CD4-positive, alpha-beta T cell (primary cell): ENCODE measurements at regions not wholly inside any gene's neighbourhood (a gene's known extent, or its start where the extent isn't known, plus 50 kb on each side); places are given as distances from the start of the nearest gene placed in this dataset.

Source experiments
- ATAC-seq: fragments of 200-7000 bp; cut with Tn5 transposase; one replicate; pipeline ENCODE4 v1.10.0; 2022; ENCODE audit warnings: mild to moderate bottlenecking; ENCODE audit not compliant: poor library complexity
- CTCF ChIA-PET: fragments of 350-600 bp; sonication (Branson Sonifier 250); formaldehyde crosslinking; loops from one replicate; lab custom pipeline; 2021; ENCODE audit warnings: antibody characterized with exemption, inconsistent platforms; lab: Charles Lee
- POLR2A ChIA-PET: fragments of 350-600 bp; sonication (Branson Sonifier 250); formaldehyde crosslinking; loops from one replicate; lab custom pipeline; 2021; ENCODE audit warnings: antibody characterized with exemption, inconsistent platforms; lab: Charles Lee
- DNase-seq, 14 experiments: peaks; one replicate each; pipeline ENCODE4 v3.0.0-alpha.2; 2013 to 2020; ENCODE audit warnings: mixed read lengths in 2 of 14
- H3K27ac ChIP-seq, 2 donors: one replicate each; pipeline versions ENCODE4 v1.5.1 to v1.7.0; 2013; ENCODE audit warnings: low read length in 2 of 2, low read depth in 1 of 2, mild to moderate bottlenecking in 1 of 2
- H3K27me3 ChIP-seq, 2 experiments: 1 replicate in 1 of 2; 2 replicates in 1 of 2; pipeline versions ENCODE4 v1.6.1 to v1.7.0; 2013; ENCODE audit warnings: low read length in 2 of 2, control low read depth in 1 of 2, mild to moderate bottlenecking in 1 of 2, moderate library complexity in 1 of 2; ENCODE audit not compliant: insufficient read depth in 2 of 2, control insufficient read depth in 1 of 2
- H3K36me3 ChIP-seq: one replicate; pipeline ENCODE4 v1.6.1; 2013; ENCODE audit warnings: low read length, control low read depth; ENCODE audit not compliant: insufficient read depth
- H3K4me1 ChIP-seq: one replicate; pipeline ENCODE4 v1.6.1; 2013; ENCODE audit warnings: low read length, control low read depth; ENCODE audit not compliant: insufficient read depth
- H3K4me3 ChIP-seq: one replicate; pipeline ENCODE4 v1.5.1; 2013; ENCODE audit warnings: mild to moderate bottlenecking, low read length, moderate library complexity
- H3K9me3 ChIP-seq, 2 experiments: 1 replicate in 1 of 2; 2 replicates in 1 of 2; pipeline versions ENCODE4 v1.6.1 to v1.7.0; 2013; ENCODE audit warnings: low read length in 2 of 2, mild to moderate bottlenecking in 2 of 2, control low read depth in 1 of 2, moderate library complexity in 1 of 2; ENCODE audit not compliant: control insufficient read depth in 1 of 2, insufficient read depth in 1 of 2
- H3K27ac Mint-ChIP-seq: one replicate; pipeline ENCODE4 v1.8.0; 2020; ENCODE audit warnings: mixed read lengths
- H3K27me3 Mint-ChIP-seq: one replicate; pipeline ENCODE4 v1.8.0; 2021; ENCODE audit warnings: mixed read lengths
- H3K36me3 Mint-ChIP-seq: one replicate; pipeline ENCODE4 v1.8.0; 2021; ENCODE audit warnings: low read depth, mixed read lengths
- H3K4me1 Mint-ChIP-seq: one replicate; pipeline ENCODE4 v1.8.0; 2021; ENCODE audit warnings: low read depth, mixed read lengths
- H3K4me3 Mint-ChIP-seq: one replicate; pipeline ENCODE4 v1.8.0; 2020; ENCODE audit warnings: mild to moderate bottlenecking, mixed read lengths
- H3K9me3 Mint-ChIP-seq: one replicate; pipeline ENCODE4 v1.8.0; 2020; ENCODE audit warnings: mixed read lengths
- intact Hi-C, 2 experiments: fragments of 100-400 bp; cut with DNase I in 1 of 2; cut with micrococcal nuclease in 1 of 2; formaldehyde crosslinking; loops; one replicate each; pipeline versions ENCODE4 v1.15.1 to v1.9.0; 2023 to 2025; cut with DNase I, micrococcal nuclease
- TF ChIP-seq, protein P1 (sequence below): fragments of 200-600 bp; IDR thresholded peaks from one replicate; pipeline ENCODE4 v1.8.0; 2022; ENCODE audit warnings: antibody characterized with exemption, mild to moderate bottlenecking

- Mint-ChIP-seq H3K4me3 (no peak overlapping the region), H3K9me3 (peaks cover 3% of the 10 kb centered on the region), H3K27me3 (peaks cover 39% of the 10 kb centered on the region), H3K27ac (no peak overlapping the region), H3K4me1 (no peaks in the 10 kb centered on the region), H3K36me3 (no peaks in the 10 kb centered on the region)
- Histone ChIP-seq H3K27ac (no peak overlapping the region), H3K4me1 (no peaks in the 10 kb centered on the region), H3K36me3 (no peaks in the 10 kb centered on the region), H3K9me3 (no peaks in the 10 kb centered on the region), H3K27me3 (peaks cover 0 to 6% of the 10 kb centered on the region in 2 experiments), H3K4me3 (no peak overlapping the region)
- ATAC-seq: no peak
- DNase-seq: no peak
- intact Hi-C loops: no loop called here
- POLR2A ChIA-PET: no interaction called here
- TF ChIP-seq, protein P1, sequence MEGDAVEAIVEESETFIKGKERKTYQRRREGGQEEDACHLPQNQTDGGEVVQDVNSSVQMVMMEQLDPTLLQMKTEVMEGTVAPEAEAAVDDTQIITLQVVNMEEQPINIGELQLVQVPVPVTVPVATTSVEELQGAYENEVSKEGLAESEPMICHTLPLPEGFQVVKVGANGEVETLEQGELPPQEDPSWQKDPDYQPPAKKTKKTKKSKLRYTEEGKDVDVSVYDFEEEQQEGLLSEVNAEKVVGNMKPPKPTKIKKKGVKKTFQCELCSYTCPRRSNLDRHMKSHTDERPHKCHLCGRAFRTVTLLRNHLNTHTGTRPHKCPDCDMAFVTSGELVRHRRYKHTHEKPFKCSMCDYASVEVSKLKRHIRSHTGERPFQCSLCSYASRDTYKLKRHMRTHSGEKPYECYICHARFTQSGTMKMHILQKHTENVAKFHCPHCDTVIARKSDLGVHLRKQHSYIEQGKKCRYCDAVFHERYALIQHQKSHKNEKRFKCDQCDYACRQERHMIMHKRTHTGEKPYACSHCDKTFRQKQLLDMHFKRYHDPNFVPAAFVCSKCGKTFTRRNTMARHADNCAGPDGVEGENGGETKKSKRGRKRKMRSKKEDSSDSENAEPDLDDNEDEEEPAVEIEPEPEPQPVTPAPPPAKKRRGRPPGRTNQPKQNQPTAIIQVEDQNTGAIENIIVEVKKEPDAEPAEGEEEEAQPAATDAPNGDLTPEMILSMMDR: no peak
- CTCF ChIA-PET: no interaction called here
Observed at GRCh38 chr11:127971448-127971847, 615.9 kb downstream of the ETS1 start.

GRCh38 chr11:127966821-127967220 is 620.5 kb downstream of the ETS1 start:
- Histone ChIP-seq H3K4me1 (no peaks in the 10 kb centered on the region), H3K9me3 (no peaks in the 10 kb centered on the region), H3K27ac (no peak overlapping the region), H3K27me3 (peaks cover 8 to 16% of the 10 kb centered on the region in 2 experiments), H3K36me3 (no peaks in the 10 kb centered on the region), H3K4me3 (no peak overlapping the region)
- intact Hi-C loops: no loop called here
- CTCF ChIA-PET: no interaction called here
- no peaks in the 10 kb centered on the region for H3K4me1 Mint-ChIP-seq
- no peak for ATAC-seq
- DNase-seq: no peak
- H3K27me3 Mint-ChIP-seq: peaks cover 58% of the 10 kb centered on the region
- H3K4me3 Mint-ChIP-seq: no peak overlapping the region
- no peak overlapping the region for H3K27ac Mint-ChIP-seq
- POLR2A ChIA-PET: no interaction called here
- peaks cover 3% of the 10 kb centered on the region for H3K9me3 Mint-ChIP-seq
- H3K36me3 Mint-ChIP-seq: no peaks in the 10 kb centered on the region
- TF ChIP-seq, protein P1: no peak

- intact Hi-C loops: no loop called here
- POLR2A ChIA-PET: no interaction called here
Observed at GRCh38 chr11:127965939-127966668, 621.3 kb downstream of the ETS1 start.

More at GRCh38 chr11:127965939-127966668, 621.3 kb downstream of the ETS1 start:
- Mint-ChIP-seq H3K27ac (no peak overlapping the region), H3K4me3 (no peak overlapping the region), H3K27me3 (peaks cover 58% of the 10 kb centered on the region), H3K36me3 (no peaks in the 10 kb centered on the region), H3K9me3 (peaks cover 3% of the 10 kb centered on the region), H3K4me1 (no peaks in the 10 kb centered on the region)
- TF ChIP-seq, protein P1: no peak
- no peak for DNase-seq
- CTCF ChIA-PET: no interaction called here
- Histone ChIP-seq H3K36me3 (no peaks in the 10 kb centered on the region), H3K4me1 (no peaks in the 10 kb centered on the region), H3K4me3 (no peak overlapping the region), H3K9me3 (no peaks in the 10 kb centered on the region), H3K27me3 (peaks cover 8 to 11% of the 10 kb centered on the region in 2 experiments), H3K27ac (no peak overlapping the region)
- no peak for ATAC-seq
